ENCODE measurements at regions not wholly inside any gene's neighbourhood (a gene's known extent, or its start where the extent isn't known, plus 50 kb on each side); places are given as distances from the start of the nearest gene placed in this dataset.

- 71% methylated on average over 2 of the region's 2 CpGs for WGBS
- TF ChIP-seq NR2F2 (IDR thresholded peaks at IDR 0.05) (no peak), YY1 (IDR thresholded peaks at IDR 0.05) (no peak), CTCF (IDR thresholded peaks at IDR 0.05; ENCODE audit: low read depth, low read length, missing input control) (no peak), RXRA (IDR thresholded peaks at IDR 0.05) (no peak), HNF4A (conservative IDR thresholded peaks at IDR 0.05) (no peak), GABPA (IDR thresholded peaks at IDR 0.05 in 1 of 2, conservative IDR thresholded peaks at IDR 0.05 in 1 of 2) (no peak), FOXA2 (IDR thresholded peaks at IDR 0.05) (no peak), MAX (IDR thresholded peaks at IDR 0.05) (no peak), JUND (IDR thresholded peaks at IDR 0.05) (no peak), REST (IDR thresholded peaks at IDR 0.05) (no peak), FOXA1 (IDR thresholded peaks at IDR 0.05) (no peak), EGR1 (IDR thresholded peaks at IDR 0.05; ENCODE audit: low read depth in 2 of 2) (no peak), RAD21 (IDR thresholded peaks at IDR 0.05) (no peak), TAF1 (conservative IDR thresholded peaks at IDR 0.05) (no peak), ZBTB33 (IDR thresholded peaks at IDR 0.05) (no peak), SP1 (IDR thresholded peaks at IDR 0.05) (no peak), HNF4G (IDR thresholded peaks at IDR 0.05) (no peak)
- TF ChIP-seq, protein P1, sequence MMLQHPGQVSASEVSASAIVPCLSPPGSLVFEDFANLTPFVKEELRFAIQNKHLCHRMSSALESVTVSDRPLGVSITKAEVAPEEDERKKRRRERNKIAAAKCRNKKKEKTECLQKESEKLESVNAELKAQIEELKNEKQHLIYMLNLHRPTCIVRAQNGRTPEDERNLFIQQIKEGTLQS (IDR thresholded peaks at IDR 0.05) = no peak
- no peaks in the 10 kb centered on the region for H3K4me1 ChIP-seq (ENCODE audit: control insufficient read depth in 4 of 4, insufficient read depth in 4 of 4, low read length in 3 of 4)
- H3K4me3 ChIP-seq (ENCODE audit: low read depth in 1 of 3, low read length in 3 of 3) = no peak overlapping the region
- H3K9me3 ChIP-seq (ENCODE audit: control insufficient read depth in 4 of 4, low read length in 3 of 4) = no peaks in the 10 kb centered on the region
- no peaks in the 10 kb centered on the region for H3K36me3 ChIP-seq (ENCODE audit: control insufficient read depth in 4 of 4, insufficient read depth in 3 of 4, low read depth in 1 of 4, low read length in 3 of 4)
- no peak overlapping the region for H3K9ac ChIP-seq (ENCODE audit: low read depth in 1 of 2, low read length in 2 of 2)
- no peak overlapping the region for H3K27ac ChIP-seq (ENCODE audit: low read depth in 1 of 2, low read length in 2 of 2)
- DNase-seq (ENCODE audit: low spot score) = no peak
- no peaks in the 10 kb centered on the region for H3K27me3 ChIP-seq (ENCODE audit: control insufficient read depth in 4 of 4, insufficient read depth in 4 of 4, low read length in 3 of 4)
Observed at GRCh38 chr17:70825321-70826125, 656.2 kb downstream of the KCNJ2 start.

Measured in liver (tissue), 8 donors.